SK-N-SH treated with all-trans-retinoic acid at 6 μM for 48 hours (cell line): ENCODE measurements at regions not wholly inside any gene's neighbourhood (a gene's known extent, or its start where the extent isn't known, plus 50 kb on each side); places are given as distances from the start of the nearest gene placed in this dataset.

ENCODE experiments used
- ATAC-seq: fragments of 200-7000 bp; cut with Tn5 transposase; 3 replicates; pipeline ENCODE4 v1.9.1; 2020; ENCODE audit warnings: mild to moderate bottlenecking, moderate library complexity
- ARNTL ChIP-seq: fragments of 450-650 bp; formaldehyde crosslinking; IDR thresholded peaks from 2 replicates; pipeline ENCODE4 v1.5.0; 2020; ENCODE audit warnings: low read depth, mild to moderate bottlenecking, moderate library complexity, borderline replicate concordance
- CSDC2 ChIP-seq: fragments of 250-450 bp; sonication (Bioruptor Pico); IDR thresholded peaks from 2 replicates; pipeline ENCODE4 v1.5.0; 2020; ENCODE audit warnings: mild to moderate bottlenecking, moderate library complexity
- ESRRG ChIP-seq: fragments of 250-450 bp; sonication (Bioruptor Pico); IDR thresholded peaks from 2 replicates; pipeline ENCODE4 v1.6.1; 2021; ENCODE audit warnings: mild to moderate bottlenecking
- GLIS3 ChIP-seq: fragments of 250-450 bp; sonication (Bioruptor Pico); IDR thresholded peaks from 2 replicates; pipeline ENCODE4 v1.5.0; 2020; ENCODE audit warnings: mild to moderate bottlenecking, moderate library complexity
- OSR1 ChIP-seq: fragments of 250-450 bp; sonication (Bioruptor Pico); IDR thresholded peaks from 2 replicates; pipeline ENCODE4 v1.8.0; 2022; ENCODE audit warnings: moderate library complexity, mild to moderate bottlenecking, inconsistent platforms
- RARB ChIP-seq: fragments of 250-450 bp; sonication (Bioruptor Pico); IDR thresholded peaks from 2 replicates; pipeline ENCODE4 v1.8.0; 2021; ENCODE audit warnings: mild to moderate bottlenecking, moderate library complexity
- SNAI2 ChIP-seq: fragments of 250-450 bp; sonication (Bioruptor Pico); IDR thresholded peaks from 2 replicates; pipeline ENCODE4 v1.5.0; 2020; ENCODE audit warnings: mild to moderate bottlenecking, moderate library complexity
- TCF4 ChIP-seq: fragments of 250-450 bp; sonication (Bioruptor Pico); IDR thresholded peaks from 2 replicates; pipeline ENCODE4 v1.8.0; 2021; ENCODE audit warnings: mild to moderate bottlenecking, moderate library complexity, borderline replicate concordance
- ZFP30 ChIP-seq: fragments of 450-650 bp; formaldehyde crosslinking; IDR thresholded peaks from 2 replicates; pipeline ENCODE4 v1.5.0; 2022; ENCODE audit warnings: mild to moderate bottlenecking, moderate library complexity
- ZNF70 ChIP-seq: fragments of 450-650 bp; formaldehyde crosslinking; IDR thresholded peaks from 2 replicates; pipeline ENCODE4 v1.5.0; 2020; ENCODE audit warnings: mild to moderate bottlenecking, moderate library complexity
- ZNF8 ChIP-seq: fragments of 450-650 bp; formaldehyde crosslinking; IDR thresholded peaks from 2 replicates; pipeline ENCODE4 v1.5.0; 2020; ENCODE audit warnings: mild to moderate bottlenecking, moderate library complexity
- TF ChIP-seq, protein P1 (sequence below): fragments of 250-450 bp; sonication (Bioruptor Pico); IDR thresholded peaks from 2 replicates; pipeline ENCODE4 v1.8.0; 2020; ENCODE audit warnings: mild to moderate bottlenecking, moderate library complexity, borderline replicate concordance
- TF ChIP-seq, protein P2 (sequence below): fragments of 250-450 bp; sonication (Bioruptor Pico); IDR thresholded peaks from 2 replicates; pipeline ENCODE4 v1.5.1; 2021; ENCODE audit warnings: mild to moderate bottlenecking, moderate library complexity
- TF ChIP-seq, protein P3 (sequence below): fragments of 250-450 bp; sonication (Bioruptor Pico); IDR thresholded peaks from 2 replicates; pipeline ENCODE4 v1.5.1; 2020; ENCODE audit warnings: low read depth, mild to moderate bottlenecking, moderate library complexity
- TF ChIP-seq, protein P4 (sequence below): fragments of 250-450 bp; sonication (Bioruptor Pico); IDR thresholded peaks from 2 replicates; pipeline ENCODE4 v1.5.0; 2020; ENCODE audit warnings: mild to moderate bottlenecking, moderate library complexity

DNA sequence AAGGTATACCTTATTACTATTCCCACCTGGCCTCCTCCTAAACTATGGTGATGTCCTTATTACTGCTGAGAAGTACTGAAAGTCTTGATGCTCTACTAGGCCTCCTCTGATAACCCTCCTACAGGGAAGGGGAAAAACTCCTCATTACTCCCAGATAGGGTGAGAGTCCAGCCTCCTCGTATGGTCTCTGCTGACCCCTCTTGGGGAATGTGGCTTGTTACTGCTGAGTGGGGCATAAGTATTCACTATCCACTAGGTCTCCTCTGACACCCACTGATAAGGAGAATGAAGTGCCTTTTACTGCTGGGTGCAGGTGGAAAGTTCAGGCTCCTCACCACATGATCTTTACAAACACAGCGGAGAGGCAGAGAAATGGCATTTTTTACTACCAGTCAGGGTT is 222.9 kb downstream of the CHRM2 start (continued):
- TF ChIP-seq, protein P1, sequence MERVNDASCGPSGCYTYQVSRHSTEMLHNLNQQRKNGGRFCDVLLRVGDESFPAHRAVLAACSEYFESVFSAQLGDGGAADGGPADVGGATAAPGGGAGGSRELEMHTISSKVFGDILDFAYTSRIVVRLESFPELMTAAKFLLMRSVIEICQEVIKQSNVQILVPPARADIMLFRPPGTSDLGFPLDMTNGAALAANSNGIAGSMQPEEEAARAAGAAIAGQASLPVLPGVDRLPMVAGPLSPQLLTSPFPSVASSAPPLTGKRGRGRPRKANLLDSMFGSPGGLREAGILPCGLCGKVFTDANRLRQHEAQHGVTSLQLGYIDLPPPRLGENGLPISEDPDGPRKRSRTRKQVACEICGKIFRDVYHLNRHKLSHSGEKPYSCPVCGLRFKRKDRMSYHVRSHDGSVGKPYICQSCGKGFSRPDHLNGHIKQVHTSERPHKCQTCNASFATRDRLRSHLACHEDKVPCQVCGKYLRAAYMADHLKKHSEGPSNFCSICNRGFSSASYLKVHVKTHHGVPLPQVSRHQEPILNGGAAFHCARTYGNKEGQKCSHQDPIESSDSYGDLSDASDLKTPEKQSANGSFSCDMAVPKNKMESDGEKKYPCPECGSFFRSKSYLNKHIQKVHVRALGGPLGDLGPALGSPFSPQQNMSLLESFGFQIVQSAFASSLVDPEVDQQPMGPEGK (CRISPR knock-in tag), result no peak

DNA sequence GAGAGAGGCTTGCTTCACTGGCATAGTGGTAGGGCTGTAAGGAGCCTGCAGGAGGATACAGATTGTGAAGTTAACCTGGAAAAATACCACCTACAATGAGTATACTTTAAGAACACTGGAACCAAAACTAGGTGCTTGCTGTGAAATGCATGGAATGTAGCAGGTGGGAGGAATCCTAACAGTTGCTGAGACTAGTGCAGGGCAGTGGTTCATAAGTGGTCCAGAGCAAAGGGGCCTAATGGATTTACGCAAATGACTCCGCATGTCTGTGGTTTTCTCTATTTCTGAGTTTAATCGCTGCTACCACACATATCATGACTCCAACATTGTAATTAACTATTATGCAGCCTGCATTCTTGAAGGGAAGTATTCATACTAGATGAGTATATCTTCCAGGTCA is 218.4 kb downstream of the CHRM2 start:
- ATAC-seq, result no peak

DNA sequence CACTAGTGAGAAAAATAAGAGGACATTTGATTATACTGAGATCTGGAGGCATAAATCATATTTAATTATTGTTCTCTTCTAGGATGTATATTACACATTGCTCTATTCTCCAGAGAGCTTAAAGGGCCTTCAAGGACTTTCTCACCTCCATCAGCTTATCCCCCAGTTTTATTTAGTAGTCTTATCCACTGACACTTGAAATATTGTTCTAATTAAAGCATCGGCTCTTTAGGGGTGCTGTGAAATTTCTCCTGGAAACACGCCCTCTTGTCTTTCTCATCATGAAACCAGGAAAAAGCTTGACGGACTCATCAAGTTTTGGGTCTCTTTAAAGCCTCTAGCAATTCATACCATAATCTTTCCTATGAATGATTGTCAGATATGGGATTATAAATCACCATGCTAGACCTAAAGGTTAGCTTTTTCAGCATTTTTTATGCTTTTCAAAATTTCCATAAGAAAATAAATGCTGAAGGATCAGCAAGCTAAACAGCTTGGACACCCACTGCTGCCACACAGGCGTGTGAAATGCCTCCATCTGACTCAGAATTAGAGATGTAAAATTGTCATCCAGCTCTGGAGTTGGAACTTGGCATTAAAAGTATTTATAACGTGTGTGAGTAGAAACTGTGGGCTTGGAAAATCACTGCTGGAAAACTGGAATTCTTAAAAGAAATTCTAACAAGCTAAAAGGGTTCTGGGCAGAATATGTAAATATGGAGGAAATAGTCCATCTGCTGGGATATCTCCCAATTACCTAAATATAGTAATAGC is 216.3 kb downstream of the CHRM2 start:
- TF ChIP-seq, protein P2, sequence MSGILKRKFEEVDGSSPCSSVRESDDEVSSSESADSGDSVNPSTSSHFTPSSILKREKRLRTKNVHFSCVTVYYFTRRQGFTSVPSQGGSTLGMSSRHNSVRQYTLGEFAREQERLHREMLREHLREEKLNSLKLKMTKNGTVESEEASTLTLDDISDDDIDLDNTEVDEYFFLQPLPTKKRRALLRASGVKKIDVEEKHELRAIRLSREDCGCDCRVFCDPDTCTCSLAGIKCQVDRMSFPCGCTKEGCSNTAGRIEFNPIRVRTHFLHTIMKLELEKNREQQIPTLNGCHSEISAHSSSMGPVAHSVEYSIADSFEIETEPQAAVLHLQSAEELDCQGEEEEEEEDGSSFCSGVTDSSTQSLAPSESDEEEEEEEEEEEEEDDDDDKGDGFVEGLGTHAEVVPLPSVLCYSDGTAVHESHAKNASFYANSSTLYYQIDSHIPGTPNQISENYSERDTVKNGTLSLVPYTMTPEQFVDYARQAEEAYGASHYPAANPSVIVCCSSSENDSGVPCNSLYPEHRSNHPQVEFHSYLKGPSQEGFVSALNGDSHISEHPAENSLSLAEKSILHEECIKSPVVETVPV (CRISPR knock-in tag), result no peak
- TF ChIP-seq, protein P1 (CRISPR knock-in tag), result no peak
- TF ChIP-seq ZFP30 (no peak), CSDC2 (no peak)
- TF ChIP-seq, protein P3, sequence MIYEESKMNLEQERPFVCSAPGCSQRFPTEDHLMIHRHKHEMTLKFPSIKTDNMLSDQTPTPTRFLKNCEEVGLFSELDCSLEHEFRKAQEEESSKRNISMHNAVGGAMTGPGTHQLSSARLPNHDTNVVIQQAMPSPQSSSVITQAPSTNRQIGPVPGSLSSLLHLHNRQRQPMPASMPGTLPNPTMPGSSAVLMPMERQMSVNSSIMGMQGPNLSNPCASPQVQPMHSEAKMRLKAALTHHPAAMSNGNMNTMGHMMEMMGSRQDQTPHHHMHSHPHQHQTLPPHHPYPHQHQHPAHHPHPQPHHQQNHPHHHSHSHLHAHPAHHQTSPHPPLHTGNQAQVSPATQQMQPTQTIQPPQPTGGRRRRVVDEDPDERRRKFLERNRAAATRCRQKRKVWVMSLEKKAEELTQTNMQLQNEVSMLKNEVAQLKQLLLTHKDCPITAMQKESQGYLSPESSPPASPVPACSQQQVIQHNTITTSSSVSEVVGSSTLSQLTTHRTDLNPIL (CRISPR knock-in tag), result no peak
- TF ChIP-seq, protein P4, sequence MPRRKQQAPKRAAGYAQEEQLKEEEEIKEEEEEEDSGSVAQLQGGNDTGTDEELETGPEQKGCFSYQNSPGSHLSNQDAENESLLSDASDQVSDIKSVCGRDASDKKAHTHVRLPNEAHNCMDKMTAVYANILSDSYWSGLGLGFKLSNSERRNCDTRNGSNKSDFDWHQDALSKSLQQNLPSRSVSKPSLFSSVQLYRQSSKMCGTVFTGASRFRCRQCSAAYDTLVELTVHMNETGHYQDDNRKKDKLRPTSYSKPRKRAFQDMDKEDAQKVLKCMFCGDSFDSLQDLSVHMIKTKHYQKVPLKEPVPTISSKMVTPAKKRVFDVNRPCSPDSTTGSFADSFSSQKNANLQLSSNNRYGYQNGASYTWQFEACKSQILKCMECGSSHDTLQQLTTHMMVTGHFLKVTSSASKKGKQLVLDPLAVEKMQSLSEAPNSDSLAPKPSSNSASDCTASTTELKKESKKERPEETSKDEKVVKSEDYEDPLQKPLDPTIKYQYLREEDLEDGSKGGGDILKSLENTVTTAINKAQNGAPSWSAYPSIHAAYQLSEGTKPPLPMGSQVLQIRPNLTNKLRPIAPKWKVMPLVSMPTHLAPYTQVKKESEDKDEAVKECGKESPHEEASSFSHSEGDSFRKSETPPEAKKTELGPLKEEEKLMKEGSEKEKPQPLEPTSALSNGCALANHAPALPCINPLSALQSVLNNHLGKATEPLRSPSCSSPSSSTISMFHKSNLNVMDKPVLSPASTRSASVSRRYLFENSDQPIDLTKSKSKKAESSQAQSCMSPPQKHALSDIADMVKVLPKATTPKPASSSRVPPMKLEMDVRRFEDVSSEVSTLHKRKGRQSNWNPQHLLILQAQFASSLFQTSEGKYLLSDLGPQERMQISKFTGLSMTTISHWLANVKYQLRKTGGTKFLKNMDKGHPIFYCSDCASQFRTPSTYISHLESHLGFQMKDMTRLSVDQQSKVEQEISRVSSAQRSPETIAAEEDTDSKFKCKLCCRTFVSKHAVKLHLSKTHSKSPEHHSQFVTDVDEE, result no peak
- no peak for ATAC-seq

More for the DNA sequence above, 218.4 kb downstream of the CHRM2 start:
- TF ChIP-seq RARB (CRISPR knock-in tag) (no peak), SNAI2 (CRISPR knock-in tag) (no peak), ARNTL (CRISPR knock-in tag) (no peak), GLIS3 (CRISPR knock-in tag) (no peak), ZNF8 (no peak), ESRRG (CRISPR knock-in tag) (no peak), ZNF70 (no peak), TCF4 (CRISPR knock-in tag) (no peak), OSR1 (no peak)
- TF ChIP-seq, protein P4, result no peak
